Mammary epithelial cell (primary cell): ENCODE measurements at regions not wholly inside any gene's neighbourhood (a gene's known extent, or its start where the extent isn't known, plus 50 kb on each side); places are given as distances from the start of the nearest gene placed in this dataset.

Source experiments
- CTCF ChIP-seq, 2 donors: IDR thresholded peaks in 1 of 2; conservative IDR thresholded peaks in 1 of 2; 2 replicates each; pipeline ENCODE4 v1.5.1; 2011 to 2012; ENCODE audit warnings: inconsistent platforms in 2 of 2, low read length in 2 of 2, mild to moderate bottlenecking in 2 of 2, control low read depth in 1 of 2, low read depth in 1 of 2; ENCODE audit not compliant: insufficient read depth in 1 of 2; ENCODE audit errors: extremely low read depth in 1 of 2
- EZH2 ChIP-seq: IDR thresholded peaks from 2 replicates; pipeline ENCODE4 v1.6.1; 2012; ENCODE audit warnings: low read length, inconsistent platforms, borderline replicate concordance

- TF ChIP-seq CTCF (conservative IDR thresholded peaks at IDR 0.05 in 1 of 2, IDR thresholded peaks at IDR 0.05 in 1 of 2; ENCODE audit: extremely low read depth in 1 of 2, insufficient read depth in 1 of 2, low read depth in 1 of 2, low read length in 2 of 2): no peak
- no peak for TF ChIP-seq EZH2
Measured at GRCh38 chr5:100755435-100755834, 147.6 kb downstream of the ST8SIA4 start.
